ENCODE measurements at regions not wholly inside any gene's neighbourhood (a gene's known extent, or its start where the extent isn't known, plus 50 kb on each side); places are given as distances from the start of the nearest gene placed in this dataset.

- Histone ChIP-seq H3K9me2 (ENCODE audit: low read depth, low read length) (no peaks in the 10 kb centered on the region), H3K4me2 (ENCODE audit: low read length) (no peak overlapping the region), H3K9me3 (ENCODE audit: low read length) (no peaks in the 10 kb centered on the region), H3K4me1 (ENCODE audit: insufficient read depth, low read length, severe bottlenecking) (no peaks in the 10 kb centered on the region), H2AFZ (ENCODE audit: low read length) (no peak overlapping the region), H3K4me3 (ENCODE audit: low read depth, low read length, poor library complexity, severe bottlenecking) (no peak overlapping the region), H3K27ac (ENCODE audit: low read depth, low read length, poor library complexity, severe bottlenecking) (no peak overlapping the region), H3F3A (ENCODE audit: insufficient read depth, low read length) (no peaks in the 10 kb centered on the region), H4K20me1 (ENCODE audit: insufficient read depth, low read length) (no peaks in the 10 kb centered on the region), H3K9ac (ENCODE audit: low read length) (no peak overlapping the region), H3K27me3 (ENCODE audit: insufficient read depth, low read length) (no peaks in the 10 kb centered on the region), H3K36me3 (ENCODE audit: insufficient read depth, low read length) (no peaks in the 10 kb centered on the region), H3K79me2 (ENCODE audit: insufficient read depth, low read length) (no peaks in the 10 kb centered on the region)
- no peak for TF ChIP-seq CTCF (IDR thresholded peaks at IDR 0.05; ENCODE audit: low read length)
- no peak for TF ChIP-seq EZH2 (IDR thresholded peaks at IDR 0.05; ENCODE audit: borderline replicate concordance, low read length)
Observed at GRCh38 chr12:91935296-91935695, 210.3 kb downstream of the BTG1 start.

- H3K4me3 ChIP-seq (ENCODE audit: low read depth, low read length, poor library complexity, severe bottlenecking), result no peak overlapping the region
- H4K20me1 ChIP-seq (ENCODE audit: insufficient read depth, low read length), result no peaks in the 10 kb centered on the region
- H3K9ac ChIP-seq (ENCODE audit: low read length), result no peak overlapping the region
- H3K4me1 ChIP-seq (ENCODE audit: insufficient read depth, low read length, severe bottlenecking), result no peaks in the 10 kb centered on the region
- TF ChIP-seq EZH2 (IDR thresholded peaks at IDR 0.05; ENCODE audit: borderline replicate concordance, low read length) (no peak), CTCF (IDR thresholded peaks at IDR 0.05; ENCODE audit: low read length) (no peak)
- no peaks in the 10 kb centered on the region for H3K36me3 ChIP-seq (ENCODE audit: insufficient read depth, low read length)
- H3K9me2 ChIP-seq (ENCODE audit: low read depth, low read length), result no peaks in the 10 kb centered on the region
- no peaks in the 10 kb centered on the region for H3K27me3 ChIP-seq (ENCODE audit: insufficient read depth, low read length)
- no peaks in the 10 kb centered on the region for H3F3A ChIP-seq (ENCODE audit: insufficient read depth, low read length)
- H3K4me2 ChIP-seq (ENCODE audit: low read length), result no peak overlapping the region
- H3K9me3 ChIP-seq (ENCODE audit: low read length), result no peaks in the 10 kb centered on the region
- no peak overlapping the region for H2AFZ ChIP-seq (ENCODE audit: low read length)
- no peak overlapping the region for H3K27ac ChIP-seq (ENCODE audit: low read depth, low read length, poor library complexity, severe bottlenecking)
- no peaks in the 10 kb centered on the region for H3K79me2 ChIP-seq (ENCODE audit: insufficient read depth, low read length)
Observed at GRCh38 chr12:91931111-91931510, 214.5 kb downstream of the BTG1 start.

GRCh38 chr12:91928501-91928900 lies 217.1 kb downstream of the BTG1 start:
- H3K79me2 ChIP-seq (ENCODE audit: insufficient read depth, low read length), result no peaks in the 10 kb centered on the region
- no peak overlapping the region for H3K4me3 ChIP-seq (ENCODE audit: low read depth, low read length, poor library complexity, severe bottlenecking)
- H3K4me1 ChIP-seq (ENCODE audit: insufficient read depth, low read length, severe bottlenecking), result no peaks in the 10 kb centered on the region
- no peak overlapping the region for H3K9ac ChIP-seq (ENCODE audit: low read length)
- no peak overlapping the region for H3K4me2 ChIP-seq (ENCODE audit: low read length)
- no peak for TF ChIP-seq CTCF (IDR thresholded peaks at IDR 0.05; ENCODE audit: low read length)
- TF ChIP-seq EZH2 (IDR thresholded peaks at IDR 0.05; ENCODE audit: borderline replicate concordance, low read length), result no peak
- no peak overlapping the region for H3K27ac ChIP-seq (ENCODE audit: low read depth, low read length, poor library complexity, severe bottlenecking)
- no peaks in the 10 kb centered on the region for H4K20me1 ChIP-seq (ENCODE audit: insufficient read depth, low read length)
- no peaks in the 10 kb centered on the region for H3K9me3 ChIP-seq (ENCODE audit: low read length)
- no peak overlapping the region for H2AFZ ChIP-seq (ENCODE audit: low read length)
- no peaks in the 10 kb centered on the region for H3F3A ChIP-seq (ENCODE audit: insufficient read depth, low read length)
- no peaks in the 10 kb centered on the region for H3K36me3 ChIP-seq (ENCODE audit: insufficient read depth, low read length)
- H3K9me2 ChIP-seq (ENCODE audit: low read depth, low read length), result no peaks in the 10 kb centered on the region
- no peaks in the 10 kb centered on the region for H3K27me3 ChIP-seq (ENCODE audit: insufficient read depth, low read length)
